GM23248 (cell line): ENCODE measurements at regions not wholly inside any gene's neighbourhood (a gene's known extent, or its start where the extent isn't known, plus 50 kb on each side); places are given as distances from the start of the nearest gene placed in this dataset.

Experiments
- EZH2 ChIP-seq: fragments of 200-600 bp; sonication (generic); IDR thresholded peaks from 2 replicates; pipeline ENCODE4 v1.6.1; 2018; ENCODE audit warnings: antibody characterized with exemption, mild to moderate bottlenecking; ENCODE audit not compliant: insufficient read depth, poor library complexity, severe bottlenecking
- EZH2phosphoT487 ChIP-seq: fragments of 200-600 bp; sonication (generic); IDR thresholded peaks from 2 replicates; pipeline ENCODE4 v1.6.1; 2018; ENCODE audit warnings: antibody characterized with exemption, moderate library complexity, mild to moderate bottlenecking, low read depth; ENCODE audit not compliant: insufficient read depth

DNA sequence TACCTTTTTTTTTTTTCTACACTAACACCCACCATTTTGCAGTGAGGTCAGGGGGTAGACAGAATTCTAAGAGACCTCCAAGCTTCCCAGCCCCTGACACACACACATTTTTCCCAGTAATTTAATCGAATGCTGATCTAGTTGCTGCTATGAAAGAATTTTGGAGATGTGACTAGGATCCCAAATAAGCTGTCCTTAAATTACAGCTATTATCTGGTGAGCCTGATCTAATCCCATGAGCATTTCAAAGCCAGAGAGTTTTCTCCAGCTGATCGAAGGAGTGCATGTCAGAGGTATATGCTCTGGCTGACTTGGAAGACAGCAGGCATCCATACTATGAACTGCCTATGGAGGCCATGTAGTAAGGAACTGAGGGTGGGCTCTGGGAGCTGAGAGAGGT, 503.8 kb upstream of the MARCKS start:
- TF ChIP-seq EZH2 (no peak), EZH2phosphoT487 (no peak)
